ACHN (cell line): ENCODE measurements at regions not wholly inside any gene's neighbourhood (a gene's known extent, or its start where the extent isn't known, plus 50 kb on each side); places are given as distances from the start of the nearest gene placed in this dataset.

Experiments
- DNase-seq: peaks from one replicate; pipeline ENCODE4 v3.0.0-alpha.2; 2015
- in situ Hi-C: cut with HindIII; loops from 2 replicates; pipeline ENCODE4 v1.10.0; 2017; ENCODE audit warnings: low sequenced_read_pairs, low pct_ligation_motif_present, low pct_unique_long_range_greater_than_20kb

DNA sequence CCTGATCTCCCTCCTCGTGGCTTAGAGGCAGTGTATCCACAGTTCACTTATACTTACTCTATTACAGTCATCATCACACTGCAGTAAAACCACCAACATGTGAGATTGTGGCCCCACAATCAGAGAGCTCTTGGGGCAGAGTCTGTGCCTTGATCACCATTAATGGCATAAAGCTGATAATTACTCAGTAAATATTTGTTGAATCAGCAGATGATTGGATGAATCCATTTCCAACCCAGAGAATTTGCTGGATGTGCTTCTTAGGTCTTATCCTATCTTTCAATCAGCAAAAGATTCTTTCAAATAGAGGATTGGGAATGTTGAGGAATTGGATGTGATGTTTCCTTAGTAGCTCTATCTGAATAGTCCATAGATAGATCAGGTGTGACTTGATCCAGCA, 88.8 kb upstream of the PITX1 start:
- DNase-seq: no peak
- in situ Hi-C loops: no loop called here

- in situ Hi-C loops: no loop called here
Observed at GRCh38 chr5:135120951-135121350, 86.9 kb upstream of the PITX1 start.

DNA sequence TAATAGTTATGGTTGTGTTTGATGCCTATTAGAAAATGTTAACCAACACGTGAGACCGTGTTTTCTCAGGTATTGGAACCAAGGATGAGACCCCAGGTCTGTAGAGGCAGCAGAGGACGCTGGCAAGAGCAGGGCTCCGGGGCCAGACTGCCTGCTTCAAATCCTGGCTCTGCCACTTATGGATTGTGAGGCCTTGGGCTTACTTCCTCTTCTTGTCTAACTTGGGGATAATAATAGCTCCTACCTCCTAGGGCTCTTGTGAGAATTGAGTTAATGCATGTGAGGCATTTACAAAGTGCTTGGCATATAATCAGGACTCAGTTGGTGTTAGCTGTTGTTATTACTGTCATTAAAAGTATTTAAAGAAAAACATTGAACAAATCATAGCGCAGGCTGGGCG, 85.5 kb upstream of the PITX1 start:
- in situ Hi-C loops: no loop called here
- DNase-seq: no peak

More at GRCh38 chr5:135120951-135121350, 86.9 kb upstream of the PITX1 start:
- no peak for DNase-seq

DNA sequence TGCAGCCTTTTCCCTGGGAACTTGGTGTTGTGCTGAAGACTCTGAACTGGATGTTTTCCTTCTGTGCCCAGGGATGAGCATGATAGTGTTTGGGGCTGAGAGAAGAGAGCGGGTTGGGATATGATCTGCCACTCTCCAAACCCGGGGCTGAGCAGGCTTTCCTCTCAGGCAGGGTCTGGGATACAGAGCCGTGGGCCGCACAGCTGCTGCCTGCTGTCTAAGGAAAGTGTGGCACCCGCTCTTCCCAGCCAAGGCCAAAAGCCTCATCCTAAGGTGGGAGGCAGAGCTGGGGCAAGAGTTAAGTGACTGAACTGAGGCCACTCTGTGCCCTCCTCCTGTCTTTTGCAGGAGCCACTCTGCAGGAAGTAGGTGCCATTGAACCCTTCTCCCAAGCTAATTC, 83.6 kb upstream of the PITX1 start:
- no peak for DNase-seq
- in situ Hi-C loops: no loop called here

DNA sequence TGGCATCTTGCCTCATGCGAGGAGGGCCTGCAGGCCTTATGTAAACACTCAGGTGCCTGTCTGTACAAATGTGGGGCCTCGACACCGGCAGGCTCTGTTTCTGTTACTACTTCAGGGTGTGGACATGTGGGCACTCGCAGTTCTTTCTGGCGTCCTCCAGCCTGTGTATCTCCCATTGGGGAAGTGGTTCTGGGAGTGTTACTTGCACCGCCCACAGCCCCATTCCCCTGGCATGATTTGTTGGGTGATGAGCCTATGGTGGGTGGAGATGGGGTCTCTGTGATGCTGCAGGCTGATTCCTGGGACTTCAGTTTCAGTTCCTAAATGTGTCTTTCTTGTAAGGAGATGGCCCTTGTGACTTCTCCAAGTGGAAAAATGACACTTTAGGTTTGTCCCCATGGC, 82.1 kb upstream of the PITX1 start:
- DNase-seq: no peak
- in situ Hi-C loops: no loop called here

GRCh38 chr5:135115591-135115990, 81.6 kb upstream of the PITX1 start:
- DNase-seq: no peak
- in situ Hi-C loops: no loop called here

GRCh38 chr5:135114759-135115158, 80.7 kb upstream of the PITX1 start:
- in situ Hi-C loops: no loop called here

DNA sequence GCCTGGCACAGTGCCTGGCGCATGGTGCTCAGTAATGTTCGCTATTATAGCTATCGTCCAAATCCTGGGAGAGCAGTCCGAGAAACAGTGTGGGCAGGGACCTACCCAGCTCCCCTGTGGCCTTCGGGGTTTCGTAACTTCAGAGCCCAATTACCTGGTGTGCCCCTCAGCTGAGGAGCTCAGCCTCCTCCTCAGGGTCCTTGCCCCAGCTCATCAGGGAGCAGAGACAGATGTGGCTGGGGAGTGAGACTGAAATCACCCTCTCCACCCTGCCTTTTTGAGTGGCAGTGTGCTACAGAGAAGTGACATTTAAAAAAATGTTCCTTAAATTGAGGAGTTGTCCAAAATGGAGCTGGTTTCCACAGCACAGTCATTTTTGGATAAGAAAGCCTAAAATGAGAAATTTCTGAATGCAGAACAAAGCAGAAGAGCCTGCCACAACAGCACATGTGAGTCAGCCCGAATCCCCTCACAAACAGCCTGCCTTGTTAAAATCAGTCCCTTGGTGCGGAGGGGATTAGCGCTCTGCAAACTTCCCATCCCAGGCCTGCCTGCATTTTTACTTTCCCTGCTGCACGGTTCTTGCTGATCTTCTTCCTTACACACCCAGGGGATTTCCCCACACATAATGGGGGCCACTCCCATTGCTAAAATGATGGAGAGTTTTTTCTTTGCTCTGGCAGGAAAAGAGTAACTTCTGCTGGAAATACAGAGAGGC, 78.1 kb upstream of the PITX1 start:
- in situ Hi-C loops: no loop called here

More at GRCh38 chr5:135114759-135115158, 80.7 kb upstream of the PITX1 start:
- DNase-seq: no peak

GRCh38 chr5:135110785-135111596, 77.0 kb upstream of the PITX1 start:
- no peak for DNase-seq
- in situ Hi-C loops: no loop called here

More for the DNA sequence above, 78.1 kb upstream of the PITX1 start:
- no peak for DNase-seq

- in situ Hi-C loops: no loop called here
Observed at GRCh38 chr5:135108992-135109391, 75.0 kb upstream of the PITX1 start.

GRCh38 chr5:135108569-135108968, 74.5 kb upstream of the PITX1 start:
- DNase-seq: no peak
- in situ Hi-C loops: no loop called here

More at GRCh38 chr5:135108992-135109391, 75.0 kb upstream of the PITX1 start:
- DNase-seq: no peak

GRCh38 chr5:135107986-135108385, 74.0 kb upstream of the PITX1 start:
- in situ Hi-C loops: no loop called here
- no peak for DNase-seq

GRCh38 chr5:135106610-135107471, 72.8 kb upstream of the PITX1 start:
- in situ Hi-C loops: no loop called here
- DNase-seq: no peak

DNA sequence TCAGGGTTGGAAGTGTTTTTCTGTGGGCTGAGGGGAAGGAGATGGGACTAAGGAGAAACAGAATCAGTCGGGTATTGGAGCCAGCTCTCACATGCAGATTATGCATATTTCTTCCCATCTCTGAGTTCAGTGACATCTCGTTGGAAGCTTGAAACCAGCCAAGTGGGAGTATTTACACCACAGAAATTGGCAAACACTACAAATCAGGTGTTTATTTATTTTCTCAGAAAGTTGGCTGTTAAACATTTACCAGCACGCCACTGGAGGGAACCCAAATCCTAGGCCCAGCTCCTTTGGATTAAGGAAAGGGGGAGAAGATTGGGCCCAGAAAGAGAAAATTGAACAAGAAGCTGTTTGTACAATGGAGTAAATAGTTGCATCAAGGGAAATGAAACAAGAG, 72.1 kb upstream of the PITX1 start:
- in situ Hi-C loops: no loop called here
- no peak for DNase-seq

- DNase-seq: no peak
Observed at GRCh38 chr5:135105105-135105484, 71.1 kb upstream of the PITX1 start.

GRCh38 chr5:135103575-135103853, 69.5 kb upstream of the PITX1 start:
- in situ Hi-C loops: no loop called here
- no peak for DNase-seq

More at GRCh38 chr5:135105105-135105484, 71.1 kb upstream of the PITX1 start:
- in situ Hi-C loops: no loop called here

DNA sequence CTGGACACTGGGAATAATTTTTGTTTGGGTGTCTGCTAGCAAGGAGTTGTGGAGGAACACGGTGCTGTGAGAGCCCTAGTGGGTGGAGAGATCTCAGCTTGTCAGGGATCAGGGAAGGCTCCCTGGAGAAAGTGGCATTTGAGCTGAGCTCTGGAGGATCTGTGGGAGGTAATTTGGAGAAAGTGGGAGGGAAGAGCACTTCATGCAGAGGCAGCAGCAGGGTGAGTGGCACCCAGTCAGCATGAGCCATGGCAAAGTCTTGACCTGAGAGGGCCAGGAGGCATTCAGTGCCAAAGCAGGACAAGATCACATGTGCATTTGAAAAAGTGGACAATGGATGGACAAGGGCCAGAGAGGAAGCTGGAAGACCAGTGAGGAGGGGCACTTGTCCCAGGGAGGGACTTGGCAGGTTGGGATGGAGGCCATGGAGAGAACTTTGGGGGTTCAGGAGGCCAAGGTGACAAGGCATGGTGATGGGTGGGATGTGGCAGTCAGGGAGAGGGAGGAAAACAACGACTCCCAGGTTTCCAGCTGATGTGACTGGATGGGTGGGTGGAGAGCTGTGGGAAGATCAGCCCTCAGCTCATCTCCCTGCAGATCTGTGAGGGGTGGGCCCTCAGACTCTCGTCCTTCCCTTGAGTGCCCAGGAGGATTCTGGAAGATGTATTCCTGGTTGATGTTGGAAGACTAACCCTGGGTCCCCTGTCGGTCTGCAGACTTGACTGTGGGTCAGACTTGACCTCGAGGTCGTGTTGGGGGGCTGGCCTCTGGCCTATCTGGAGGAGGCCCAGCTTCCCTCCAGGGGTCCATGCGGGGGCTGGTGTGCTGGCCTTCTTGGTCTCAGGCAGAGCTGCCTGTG, 68.9 kb upstream of the PITX1 start:
- DNase-seq: no peak
- in situ Hi-C loops: no loop called here

GRCh38 chr5:135100431-135100830, 66.4 kb upstream of the PITX1 start:
- no peak for DNase-seq
- in situ Hi-C loops: no loop called here
